Testis (tissue), 2 donors: ENCODE measurements at regions not wholly inside any gene's neighbourhood (a gene's known extent, or its start where the extent isn't known, plus 50 kb on each side); places are given as distances from the start of the nearest gene placed in this dataset.

Experiments
- POLR2A ChIP-seq: fragments of 450-650 bp; IDR thresholded peaks from one replicate; pipeline ENCODE4 v1.6.1; 2017; ENCODE audit warnings: antibody characterized with exemption, mild to moderate bottlenecking, moderate library complexity
- TF ChIP-seq, protein P1 (sequence below), 3 experiments: fragments of 450-650 bp in 2 of 3; fragments of 200-600 bp in 1 of 3; sonication (generic) in 1 of 3; IDR thresholded peaks; one replicate each; pipeline ENCODE4 v1.5.1; 2016 to 2019; ENCODE audit warnings: antibody characterized with exemption in 3 of 3, mild to moderate bottlenecking in 2 of 3, moderate library complexity in 1 of 3

DNA sequence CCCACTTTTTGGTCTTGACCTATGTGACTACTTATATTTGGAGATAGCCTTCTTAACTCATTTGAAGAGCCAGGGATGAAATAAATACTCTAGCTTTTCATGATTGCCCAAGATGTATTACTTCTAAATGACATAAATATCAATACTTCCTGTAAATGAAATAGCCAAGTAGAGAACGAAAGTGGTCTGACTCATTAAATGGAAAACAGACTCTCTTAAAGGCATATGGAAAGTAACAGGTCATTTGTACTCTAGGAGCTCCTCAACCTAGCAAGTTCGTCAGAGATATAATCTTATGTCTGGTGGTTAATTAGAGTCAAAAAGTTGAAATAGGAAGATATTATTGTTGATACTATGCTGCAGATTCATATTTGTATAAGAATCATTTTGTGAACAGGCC is 1105.4 kb downstream of the TUSC7 start:
- TF ChIP-seq, protein P1, sequence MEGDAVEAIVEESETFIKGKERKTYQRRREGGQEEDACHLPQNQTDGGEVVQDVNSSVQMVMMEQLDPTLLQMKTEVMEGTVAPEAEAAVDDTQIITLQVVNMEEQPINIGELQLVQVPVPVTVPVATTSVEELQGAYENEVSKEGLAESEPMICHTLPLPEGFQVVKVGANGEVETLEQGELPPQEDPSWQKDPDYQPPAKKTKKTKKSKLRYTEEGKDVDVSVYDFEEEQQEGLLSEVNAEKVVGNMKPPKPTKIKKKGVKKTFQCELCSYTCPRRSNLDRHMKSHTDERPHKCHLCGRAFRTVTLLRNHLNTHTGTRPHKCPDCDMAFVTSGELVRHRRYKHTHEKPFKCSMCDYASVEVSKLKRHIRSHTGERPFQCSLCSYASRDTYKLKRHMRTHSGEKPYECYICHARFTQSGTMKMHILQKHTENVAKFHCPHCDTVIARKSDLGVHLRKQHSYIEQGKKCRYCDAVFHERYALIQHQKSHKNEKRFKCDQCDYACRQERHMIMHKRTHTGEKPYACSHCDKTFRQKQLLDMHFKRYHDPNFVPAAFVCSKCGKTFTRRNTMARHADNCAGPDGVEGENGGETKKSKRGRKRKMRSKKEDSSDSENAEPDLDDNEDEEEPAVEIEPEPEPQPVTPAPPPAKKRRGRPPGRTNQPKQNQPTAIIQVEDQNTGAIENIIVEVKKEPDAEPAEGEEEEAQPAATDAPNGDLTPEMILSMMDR (IDR thresholded peaks at IDR 0.05): no peak
- no peak for TF ChIP-seq POLR2A
